ENCODE measurements at regions not wholly inside any gene's neighbourhood (a gene's known extent, or its start where the extent isn't known, plus 50 kb on each side); places are given as distances from the start of the nearest gene placed in this dataset.
A peak's percentile ranks its signal among the peaks of the same experiment; 100 is the strongest.
"Not testable (repeated sequence)": the region's sequence is repeated elsewhere in the genome, so short reads cannot be mapped to it uniquely, and the experiment has no call there.

- DNase-seq: no peak
Observed at GRCh38 chr6:105681061-105681460, 278.2 kb upstream of the PREP start.

DNA sequence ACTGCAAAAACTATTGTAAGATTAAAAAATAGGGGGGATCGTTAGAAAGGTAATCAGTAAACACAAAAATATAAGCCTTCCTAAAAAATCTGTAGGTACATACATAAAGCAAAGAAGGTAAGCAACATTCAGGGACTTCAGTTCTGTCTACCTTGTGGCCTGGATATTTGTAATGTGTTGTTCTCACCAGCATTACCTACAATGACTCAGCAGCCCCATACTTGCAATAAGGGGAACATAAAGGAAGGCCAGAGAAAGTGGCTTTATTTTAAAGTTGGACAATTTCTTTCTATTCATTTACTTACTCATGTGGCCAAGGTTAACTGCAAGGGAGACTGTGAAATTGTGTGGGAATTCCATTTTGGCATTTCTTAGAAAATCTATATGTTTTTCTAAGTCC, 277.2 kb upstream of the PREP start:
- no peak for DNase-seq

DNA sequence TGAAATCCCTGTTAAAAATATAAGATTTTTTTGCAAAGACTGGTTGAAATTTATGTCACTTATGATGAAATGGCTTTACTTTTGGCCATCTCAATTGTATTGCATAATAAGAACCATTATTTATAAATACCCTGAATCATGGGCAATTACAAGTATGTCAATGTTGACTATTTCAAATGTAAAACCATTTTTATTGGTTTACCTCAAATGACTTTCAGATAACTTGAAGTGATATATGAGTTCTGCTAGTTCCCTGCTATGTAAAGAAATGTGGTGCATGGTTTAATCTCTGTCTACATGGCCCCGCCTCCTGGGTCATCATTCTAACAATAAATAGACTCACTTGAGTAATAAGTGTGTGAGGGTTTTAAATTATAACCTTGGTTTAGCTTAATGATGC, 275.6 kb upstream of the PREP start:
- DNase-seq: no peak

- DNase-seq: no peak
Observed at GRCh38 chr6:105677671-105678475, 275.0 kb upstream of the PREP start.

DNA sequence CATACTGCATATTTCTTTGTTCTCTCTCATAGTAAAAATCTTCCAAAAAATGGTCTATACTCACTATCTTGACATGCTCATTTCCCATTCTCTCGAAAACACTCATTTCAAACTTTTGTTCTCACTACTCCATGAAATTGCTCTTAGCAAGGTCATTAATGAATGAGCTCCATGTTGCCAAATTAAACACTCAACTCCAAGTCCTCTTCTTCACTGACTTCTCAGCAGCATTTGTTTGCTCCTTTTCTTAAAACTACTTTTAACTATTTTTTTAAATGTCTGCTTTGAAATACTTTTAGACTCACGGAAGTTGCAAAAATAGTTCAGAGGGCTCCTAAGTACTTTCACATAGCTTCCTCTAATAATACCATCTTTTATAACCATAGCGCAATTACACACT, 274.0 kb upstream of the PREP start:
- no peak for DNase-seq

DNA sequence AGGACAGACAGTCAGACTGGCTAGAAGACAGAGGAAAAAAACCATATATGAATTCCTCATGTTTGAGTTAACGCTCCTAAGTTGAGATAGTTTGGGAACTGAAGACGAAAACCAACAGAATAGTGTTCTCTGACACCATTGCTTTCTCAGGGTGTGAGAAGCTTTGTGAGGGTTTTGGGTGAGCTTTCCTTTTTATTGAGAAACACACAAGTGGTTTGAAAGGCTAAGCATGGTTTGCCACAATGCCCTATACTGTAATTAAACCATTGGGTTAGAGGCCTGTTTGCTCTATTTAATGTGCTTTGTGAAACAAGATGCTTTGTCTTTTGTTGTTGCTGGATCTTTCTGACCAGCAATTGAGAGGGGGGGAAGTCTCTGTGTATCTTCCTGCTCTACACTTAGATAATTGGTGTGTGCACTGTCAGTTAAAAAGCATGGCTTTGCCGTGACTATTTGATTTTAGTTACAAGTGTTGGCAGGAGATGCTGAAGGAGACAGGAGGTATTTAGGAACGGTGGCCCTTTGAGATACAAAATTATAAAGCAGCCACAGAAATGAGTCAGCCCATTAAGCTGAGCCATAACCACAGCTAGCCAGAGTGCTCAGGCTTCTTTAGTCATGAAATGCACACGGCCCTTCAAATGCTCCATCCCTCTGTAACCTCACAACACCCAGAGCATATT, 273.0 kb upstream of the PREP start:
- DNase-seq: no peak

DNA sequence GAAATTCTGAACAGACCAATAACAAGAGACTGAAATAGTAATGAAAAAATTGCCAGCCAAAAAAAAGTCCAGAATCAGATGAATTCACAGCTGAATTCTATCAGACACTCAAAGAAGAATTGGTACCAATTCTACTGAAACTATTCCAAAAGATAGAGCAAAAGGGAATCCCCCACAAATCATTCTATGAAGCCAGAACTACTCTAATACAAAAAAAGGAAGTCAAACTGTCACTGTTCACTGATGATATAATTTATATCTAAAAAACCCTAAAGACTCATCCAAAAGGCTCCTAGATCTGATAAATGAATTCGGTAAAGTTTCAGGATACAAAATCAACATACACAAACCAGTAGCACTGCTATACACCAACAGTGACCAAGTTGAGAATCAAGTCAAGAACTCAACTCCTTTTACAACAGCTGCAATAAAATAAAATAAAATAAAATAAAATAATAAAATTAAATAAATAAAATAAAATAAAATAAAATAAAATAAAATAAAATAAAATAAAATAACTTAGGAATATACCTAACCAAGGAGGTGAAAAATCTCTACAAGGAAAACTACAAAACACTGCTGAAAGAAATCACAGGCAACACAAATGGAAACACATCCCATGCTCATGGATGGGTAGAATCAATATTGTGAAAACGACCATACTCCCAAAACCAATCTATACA, 270.1 kb upstream of the PREP start:
- not testable (repeated sequence) for DNase-seq

DNA sequence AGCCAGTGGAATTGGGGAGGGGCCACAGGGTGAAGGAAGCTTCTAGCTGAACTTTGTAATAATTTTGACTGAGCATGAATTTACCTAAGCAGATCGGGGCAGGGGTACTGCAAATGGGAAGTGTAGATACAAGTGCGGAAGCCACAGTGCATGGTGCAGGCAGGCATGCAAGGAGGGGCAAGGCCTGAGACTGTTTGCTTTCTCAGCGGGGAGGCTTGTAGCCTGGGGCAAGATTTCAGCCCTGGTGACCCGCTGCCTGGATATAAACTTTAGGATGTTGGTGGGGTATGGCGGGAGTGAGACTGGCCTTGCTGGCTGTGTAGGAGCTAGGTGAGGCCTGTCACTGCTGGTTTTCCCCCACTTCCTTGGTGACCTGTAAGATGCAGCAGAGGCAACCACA, 266.4 kb upstream of the PREP start:
- no peak for DNase-seq

DNA sequence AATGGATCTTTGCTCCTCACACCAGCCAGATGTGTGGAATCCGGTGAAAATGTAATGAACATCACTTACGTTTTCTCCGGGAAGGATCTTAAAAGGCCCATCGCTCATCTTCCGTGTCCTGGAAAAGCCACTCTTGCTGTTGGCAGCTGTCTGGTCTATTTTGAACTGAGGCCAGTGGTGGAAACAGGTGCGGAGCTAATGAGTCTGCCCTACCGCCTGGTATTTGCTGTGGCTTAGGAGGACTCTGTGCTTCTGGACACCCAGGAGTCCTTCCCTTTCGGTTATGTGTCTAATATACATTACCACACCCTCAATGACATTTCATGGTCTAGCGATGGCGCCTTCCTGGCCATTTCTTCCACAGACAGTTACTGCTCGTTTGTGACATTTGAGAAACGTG, 264.2 kb upstream of the PREP start:
- DNase-seq: no peak

GRCh38 chr6:105664931-105665330, 262.0 kb upstream of the PREP start:
- no peak for DNase-seq

GRCh38 chr6:105651969-105652368, 249.1 kb upstream of the PREP start:
- DNase-seq: no peak

- DNase-seq: no peak
Observed at GRCh38 chr6:105650347-105650746, 247.5 kb upstream of the PREP start.

DNA sequence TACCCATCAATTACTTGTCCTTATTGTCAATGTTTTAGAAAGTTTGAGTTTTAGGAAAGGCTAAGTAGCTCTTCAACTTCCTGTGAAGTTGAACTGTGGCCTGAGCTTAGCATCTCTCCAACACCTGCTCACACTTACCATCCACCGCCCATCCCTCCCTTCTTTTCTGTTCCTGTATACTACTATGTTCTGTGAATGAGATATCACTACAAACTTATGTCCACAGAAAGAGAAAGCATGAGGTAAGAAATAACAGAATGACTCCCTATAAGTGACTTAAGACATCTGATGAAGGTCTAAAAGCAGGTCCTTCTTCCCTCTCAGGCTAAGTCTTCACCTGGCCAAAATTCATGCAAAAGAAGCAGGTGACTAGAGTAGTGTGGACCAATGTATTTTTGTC, 246.3 kb upstream of the PREP start:
- DNase-seq: no peak

- peak; percentile 39 for DNase-seq
Observed at GRCh38 chr6:105648276-105648675, 245.4 kb upstream of the PREP start.

DNA sequence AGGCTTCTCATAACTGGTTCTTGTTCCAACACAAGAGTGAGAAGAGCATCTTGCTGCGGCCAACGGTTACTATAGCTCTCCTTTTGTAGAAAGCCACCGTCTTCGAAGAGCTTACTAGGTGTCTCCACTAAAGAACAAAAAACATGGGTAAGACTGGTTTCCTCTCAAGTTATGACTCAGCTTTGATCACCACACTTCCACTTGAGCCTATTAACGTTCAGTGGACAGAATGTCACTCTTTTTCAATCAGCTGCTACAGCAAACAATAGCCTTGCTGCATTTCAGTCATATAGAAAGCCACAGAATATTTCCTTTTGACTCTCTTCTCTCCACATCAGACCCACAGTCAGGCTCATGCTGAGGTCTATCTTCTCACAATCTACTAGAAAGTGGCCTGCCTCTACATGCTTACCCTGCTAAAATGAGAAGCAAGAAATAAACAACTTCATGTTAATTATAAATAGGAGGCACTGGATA, 243.5 kb upstream of the PREP start:
- peak; percentile 76 for DNase-seq

- no peak for DNase-seq
Observed at GRCh38 chr6:105645958-105646357, 243.1 kb upstream of the PREP start.

- no peak for DNase-seq
Observed at GRCh38 chr6:105645156-105645555, 242.3 kb upstream of the PREP start.

DNA sequence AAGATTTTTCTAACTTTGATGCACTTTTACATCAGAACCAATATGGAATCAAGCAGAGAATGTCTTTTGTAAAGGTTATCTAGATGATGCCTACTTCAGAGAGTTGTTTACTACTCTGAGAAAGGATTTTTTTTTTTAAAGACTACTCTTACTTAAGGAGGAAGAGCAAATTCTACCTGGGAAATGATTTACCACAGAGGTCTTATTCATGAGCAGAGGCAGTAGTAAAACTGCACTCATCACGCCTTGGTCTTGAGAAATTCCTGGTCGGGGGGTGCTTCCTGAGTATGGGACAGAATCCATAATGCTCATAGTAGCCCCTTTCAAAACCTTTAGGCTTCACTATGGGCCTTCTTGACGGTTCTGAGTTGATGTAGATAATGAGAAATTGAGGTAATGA, 241.8 kb upstream of the PREP start:
- no peak for DNase-seq

GRCh38 chr6:105644073-105644489, 241.2 kb upstream of the PREP start:
- peak; percentile 20 for DNase-seq

- no peak for DNase-seq
Observed at GRCh38 chr6:105642708-105643107, 239.8 kb upstream of the PREP start.

- DNase-seq: no peak
Observed at GRCh38 chr6:105641504-105641903, 238.6 kb upstream of the PREP start.

DNA sequence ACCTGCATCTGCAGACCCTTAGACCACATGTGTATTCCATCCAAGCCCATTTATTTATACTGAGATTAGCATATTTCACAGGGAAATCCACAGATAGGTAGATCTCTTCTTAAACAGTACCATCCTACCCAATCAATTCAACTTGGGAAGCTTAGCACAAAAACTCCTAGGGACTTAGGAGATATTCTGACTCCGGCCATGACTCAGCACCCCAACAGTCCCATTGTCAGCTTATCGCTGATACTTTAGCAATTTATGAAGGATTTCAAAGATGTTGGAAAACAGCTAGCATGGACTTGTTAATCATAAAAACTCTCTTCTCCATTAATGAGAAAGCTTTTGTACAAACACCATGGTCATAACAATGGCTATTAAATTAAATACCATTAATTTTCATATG, 236.2 kb upstream of the PREP start:
- no peak for DNase-seq

- DNase-seq: no peak
Observed at GRCh38 chr6:105633814-105634213, 230.9 kb upstream of the PREP start.
